ENCODE measurements at regions not wholly inside any gene's neighbourhood (a gene's known extent, or its start where the extent isn't known, plus 50 kb on each side); places are given as distances from the start of the nearest gene placed in this dataset.

GRCh38 chr15:79682285-79682684 is 214.5 kb downstream of the MTHFS start:
- TF ChIP-seq CTCF (IDR thresholded peaks at IDR 0.05; ENCODE audit: low read depth, low read length, missing input control) (no peak), EGR1 (IDR thresholded peaks at IDR 0.05; ENCODE audit: low read depth in 2 of 2) (no peak), MAX (IDR thresholded peaks at IDR 0.05) (no peak), REST (IDR thresholded peaks at IDR 0.05) (no peak), ZBTB33 (IDR thresholded peaks at IDR 0.05) (no peak), YY1 (IDR thresholded peaks at IDR 0.05) (no peak), SP1 (IDR thresholded peaks at IDR 0.05) (no peak), TAF1 (conservative IDR thresholded peaks at IDR 0.05) (no peak), JUND (IDR thresholded peaks at IDR 0.05) (no peak), GABPA (IDR thresholded peaks at IDR 0.05 in 1 of 2, conservative IDR thresholded peaks at IDR 0.05 in 1 of 2) (no peak), ATF3 (IDR thresholded peaks at IDR 0.05) (no peak), NR2F2 (IDR thresholded peaks at IDR 0.05) (no peak), FOXA1 (IDR thresholded peaks at IDR 0.05) (no peak), HNF4A (conservative IDR thresholded peaks at IDR 0.05) (no peak)

Measured in liver (tissue), 3 donors.